ENCODE measurements at regions not wholly inside any gene's neighbourhood (a gene's known extent, or its start where the extent isn't known, plus 50 kb on each side); places are given as distances from the start of the nearest gene placed in this dataset.

GRCh38 chr12:61072717-61073116 is 1187.5 kb upstream of the USP15 start:
- TF ChIP-seq EZH2 (IDR thresholded peaks at IDR 0.05; ENCODE audit: low read length, missing control alignments) (no peak), CTCF (conservative IDR thresholded peaks at IDR 0.05 in 1 of 2, IDR thresholded peaks at IDR 0.05 in 1 of 2; ENCODE audit: low read depth in 1 of 2, low read length in 2 of 2) (no peak)
- Histone ChIP-seq H3K36me3 (ENCODE audit: control insufficient read depth, insufficient read depth, low read length) (no peaks in the 10 kb centered on the region), H3K4me3 (replicated peaks in 1 of 4; ENCODE audit: control extremely low read depth in 1 of 4, insufficient read depth in 1 of 4, low read depth in 3 of 4, low read length in 4 of 4) (no peak overlapping the region), H3K9ac (ENCODE audit: insufficient read depth, low read length) (no peak overlapping the region), H3K27me3 (ENCODE audit: control insufficient read depth, insufficient read depth, low read length) (no peaks in the 10 kb centered on the region), H2AFZ (ENCODE audit: low read length) (no peak overlapping the region), H3K4me2 (ENCODE audit: extremely low read depth, insufficient read depth, low read length) (no peak overlapping the region), H3K27ac (ENCODE audit: insufficient read depth, low read length) (no peak overlapping the region), H3K9me3 (ENCODE audit: control insufficient read depth, insufficient read depth, low read depth, low read length) (no peaks in the 10 kb centered on the region), H4K20me1 (ENCODE audit: control insufficient read depth, extremely low read depth, insufficient read depth, low read length) (no peaks in the 10 kb centered on the region), H3K79me2 (ENCODE audit: control insufficient read depth, insufficient read depth, low read length) (no peaks in the 10 kb centered on the region), H3K4me1 (ENCODE audit: control insufficient read depth, extremely low read depth, insufficient read depth, low read length) (no peaks in the 10 kb centered on the region)
- no peak for DNase-seq (ENCODE audit: low read depth in 2 of 2)

- Histone ChIP-seq H4K20me1 (ENCODE audit: control insufficient read depth, extremely low read depth, insufficient read depth, low read length) (no peaks in the 10 kb centered on the region), H3K4me2 (ENCODE audit: extremely low read depth, insufficient read depth, low read length) (no peak overlapping the region), H3K9me3 (ENCODE audit: control insufficient read depth, insufficient read depth, low read depth, low read length) (no peaks in the 10 kb centered on the region), H3K27me3 (ENCODE audit: control insufficient read depth, insufficient read depth, low read length) (no peaks in the 10 kb centered on the region), H3K79me2 (ENCODE audit: control insufficient read depth, insufficient read depth, low read length) (no peaks in the 10 kb centered on the region), H3K4me1 (ENCODE audit: control insufficient read depth, extremely low read depth, insufficient read depth, low read length) (no peaks in the 10 kb centered on the region), H3K36me3 (ENCODE audit: control insufficient read depth, insufficient read depth, low read length) (no peaks in the 10 kb centered on the region), H2AFZ (ENCODE audit: low read length) (no peak overlapping the region), H3K9ac (ENCODE audit: insufficient read depth, low read length) (no peak overlapping the region), H3K4me3 (replicated peaks in 1 of 4; ENCODE audit: control extremely low read depth in 1 of 4, insufficient read depth in 1 of 4, low read depth in 3 of 4, low read length in 4 of 4) (no peak overlapping the region), H3K27ac (ENCODE audit: insufficient read depth, low read length) (no peak overlapping the region)
- no peak for TF ChIP-seq CTCF (conservative IDR thresholded peaks at IDR 0.05 in 1 of 2, IDR thresholded peaks at IDR 0.05 in 1 of 2; ENCODE audit: low read depth in 1 of 2, low read length in 2 of 2)
- TF ChIP-seq EZH2 (IDR thresholded peaks at IDR 0.05; ENCODE audit: low read length, missing control alignments), result no peak
- DNase-seq (ENCODE audit: low read depth in 2 of 2), result peak in 1 of 2 donors; percentile 30
Measured at GRCh38 chr12:61095111-61095510, 1165.1 kb upstream of the USP15 start.

GRCh38 chr12:61098031-61098580 is 1162.1 kb upstream of the USP15 start:
- DNase-seq (ENCODE audit: low read depth in 2 of 2), result no peak
- no peak overlapping the region for H3K4me2 ChIP-seq (ENCODE audit: extremely low read depth, insufficient read depth, low read length)
- H3K79me2 ChIP-seq (ENCODE audit: control insufficient read depth, insufficient read depth, low read length), result no peaks in the 10 kb centered on the region
- no peak overlapping the region for H2AFZ ChIP-seq (ENCODE audit: low read length)
- no peaks in the 10 kb centered on the region for H3K4me1 ChIP-seq (ENCODE audit: control insufficient read depth, extremely low read depth, insufficient read depth, low read length)
- TF ChIP-seq CTCF (conservative IDR thresholded peaks at IDR 0.05 in 1 of 2, IDR thresholded peaks at IDR 0.05 in 1 of 2; ENCODE audit: low read depth in 1 of 2, low read length in 2 of 2) (no peak), EZH2 (IDR thresholded peaks at IDR 0.05; ENCODE audit: low read length, missing control alignments) (no peak)
- no peaks in the 10 kb centered on the region for H4K20me1 ChIP-seq (ENCODE audit: control insufficient read depth, extremely low read depth, insufficient read depth, low read length)
- H3K9me3 ChIP-seq (ENCODE audit: control insufficient read depth, insufficient read depth, low read depth, low read length), result no peaks in the 10 kb centered on the region
- H3K4me3 ChIP-seq (replicated peaks in 1 of 4; ENCODE audit: control extremely low read depth in 1 of 4, insufficient read depth in 1 of 4, low read depth in 3 of 4, low read length in 4 of 4), result no peak overlapping the region
- H3K27ac ChIP-seq (ENCODE audit: insufficient read depth, low read length), result no peak overlapping the region
- no peak overlapping the region for H3K9ac ChIP-seq (ENCODE audit: insufficient read depth, low read length)
- H3K36me3 ChIP-seq (ENCODE audit: control insufficient read depth, insufficient read depth, low read length), result no peaks in the 10 kb centered on the region
- H3K27me3 ChIP-seq (ENCODE audit: control insufficient read depth, insufficient read depth, low read length), result no peaks in the 10 kb centered on the region

All from fibroblast of lung (primary cell).